HepG2 (cell line): ENCODE measurements at regions not wholly inside any gene's neighbourhood (a gene's known extent, or its start where the extent isn't known, plus 50 kb on each side); places are given as distances from the start of the nearest gene placed in this dataset.

Experiments
- ATAC-seq: fragments of 200-7000 bp; cut with Tn5 transposase; 3 replicates; pipeline ENCODE4 v1.9.1; 2020; ENCODE audit warnings: mild to moderate bottlenecking, moderate library complexity
- BruUV-seq: library from RNA; stranded (reverse); fragments of 400-500 nt; replicated peaks from 2 replicates; lab custom pipeline; 2021; lab: Mats Ljungman, UMichigan
- CTCF ChIA-PET: fragments of 300-600 bp; formaldehyde crosslinking; extraction: SDS; loops from one replicate; lab custom pipeline; 2021; ENCODE audit warnings: low total read pairs, inconsistent platforms, low intra/inter-chr PET ratio; lab: Yijun Ruan, JAX
- POLR2A ChIA-PET: fragments of 350-600 bp; sonication (Branson Sonifier 250); formaldehyde crosslinking; loops from one replicate; lab custom pipeline; 2020; ENCODE audit warnings: antibody characterized with exemption, inconsistent platforms; lab: Yijun Ruan, JAX
- DNase-seq: peaks from one replicate; pipeline ENCODE4 v3.0.0-alpha.2; 2015; ENCODE audit warnings: low spot score
- FAIRE-seq: peaks from 3 replicates; lab custom pipeline; 2011; peaks lifted over from hg19 to GRCh38; lab: Jason Lieb, UNC
- H2AFZ ChIP-seq: one replicate; pipeline ENCODE4 v1.6.1; 2011; ENCODE audit warnings: low read length, inconsistent platforms
- H3K27ac ChIP-seq: fragments of 300-600 bp; 3 replicates; pipeline ENCODE4 v1.8.0; 2011; ENCODE audit warnings: mixed run types, mild to moderate bottlenecking, mixed read lengths, low read length, inconsistent platforms; ENCODE audit not compliant: insufficient read depth; ENCODE audit errors: extremely low read length
- H3K27me3 ChIP-seq, 2 experiments: fragments of 200-600 bp in 1 of 2; 2 replicates in 1 of 2; 3 replicates in 1 of 2; pipeline versions ENCODE4 v1.6.0 to v1.8.0; 2011; ENCODE audit warnings: low read length in 2 of 2, mild to moderate bottlenecking in 2 of 2, moderate library complexity in 2 of 2, inconsistent platforms in 1 of 2; ENCODE audit not compliant: insufficient read depth in 2 of 2, control insufficient read depth in 1 of 2
- H3K36me3 ChIP-seq, 2 experiments: fragments of 200-600 bp in 1 of 2; replicated peaks in 1 of 2; 2 replicates in 1 of 2; 3 replicates in 1 of 2; pipeline versions ENCODE4 v1.5.1 to v1.8.0; 2011; ENCODE audit warnings: low read length in 2 of 2, inconsistent platforms in 1 of 2; ENCODE audit not compliant: insufficient read depth in 2 of 2, control insufficient read depth in 1 of 2
- H3K4me1 ChIP-seq: 2 replicates; pipeline ENCODE4 v1.5.1; 2012; ENCODE audit warnings: low read length, inconsistent platforms; ENCODE audit not compliant: insufficient read depth
- H3K4me2 ChIP-seq: 2 replicates; pipeline ENCODE4 v1.6.0; 2011; ENCODE audit warnings: low read depth, low read length, inconsistent platforms
- H3K4me3 ChIP-seq, 3 experiments: fragments of 200-600 bp in 1 of 3; sonication (generic), shearing (Covaris generic) in 1 of 3; replicated peaks in 1 of 3; 2 replicates each; pipeline ENCODE4 v1.5.1; 2011 to 2016; ENCODE audit warnings: low read length in 3 of 3, inconsistent platforms in 2 of 3, low read depth in 2 of 3, mild to moderate bottlenecking in 2 of 3, control low read depth in 1 of 3, mixed read lengths in 1 of 3; ENCODE audit not compliant: insufficient read depth in 1 of 3
- H3K79me2 ChIP-seq: one replicate; pipeline ENCODE4 v1.6.1; 2011; ENCODE audit warnings: low read length, inconsistent platforms; ENCODE audit not compliant: insufficient read depth
- H3K9ac ChIP-seq: 2 replicates; pipeline ENCODE4 v1.6.0; 2011; ENCODE audit warnings: mild to moderate bottlenecking, low read depth, low read length, inconsistent platforms; ENCODE audit not compliant: insufficient read depth
- H3K9me3 ChIP-seq: 2 replicates; pipeline ENCODE4 v1.5.1; 2012; ENCODE audit warnings: mild to moderate bottlenecking, low read length
- H4K20me1 ChIP-seq: 2 replicates; pipeline ENCODE4 v1.6.0; 2011; ENCODE audit warnings: inconsistent platforms, mild to moderate bottlenecking, low read length, moderate library complexity; ENCODE audit not compliant: insufficient read depth
- ADNP ChIP-seq: sonication (generic); formaldehyde crosslinking; IDR thresholded peaks from 2 replicates; pipeline ENCODE4 v1.4.0; 2020; ENCODE audit warnings: missing genetic modification reagents
- HIVEP1 ChIP-seq: sonication (generic); formaldehyde crosslinking; IDR thresholded peaks from 2 replicates; pipeline ENCODE4 v1.4.0; 2020; ENCODE audit warnings: mild to moderate bottlenecking, missing genetic modification reagents
- HNRNPLL ChIP-seq: fragments of 200-400 bp; formaldehyde crosslinking; IDR thresholded peaks from 2 replicates; pipeline ENCODE4 v1.6.1; 2017; ENCODE audit warnings: mild to moderate bottlenecking, low read depth, low read length; ENCODE audit not compliant: poor library complexity, severe bottlenecking
- JDP2 ChIP-seq: sonication (generic); formaldehyde crosslinking; IDR thresholded peaks from 2 replicates; pipeline ENCODE4 v1.8.1; 2022; ENCODE audit warnings: missing genetic modification reagents, borderline replicate concordance
- LCORL ChIP-seq, 2 experiments: fragments of 450-650 bp in 1 of 2; sonication (generic) in 1 of 2; formaldehyde crosslinking in 1 of 2; IDR thresholded peaks; 2 replicates each; pipeline versions ENCODE4 v1.5.0 to v1.6.1; 2017 to 2020; ENCODE audit warnings: antibody characterized with exemption in 1 of 2, missing genetic modification reagents in 1 of 2
- NFATC3 ChIP-seq: sonication (generic); formaldehyde crosslinking; IDR thresholded peaks from 2 replicates; pipeline ENCODE4 v1.5.1; 2020; ENCODE audit warnings: mild to moderate bottlenecking, missing genetic modification reagents
- ONECUT2 ChIP-seq: sonication (generic); formaldehyde crosslinking; IDR thresholded peaks from 2 replicates; pipeline ENCODE4 v1.4.0; 2020; ENCODE audit warnings: missing genetic modification reagents
- PAX8 ChIP-seq: sonication (generic); formaldehyde crosslinking; IDR thresholded peaks from 2 replicates; pipeline ENCODE4 v1.8.0; 2022; ENCODE audit warnings: mild to moderate bottlenecking, missing genetic modification reagents, borderline replicate concordance
- RBAK ChIP-seq: sonication (generic); formaldehyde crosslinking; IDR thresholded peaks from 2 replicates; pipeline ENCODE4 v1.5.1; 2020; ENCODE audit warnings: mild to moderate bottlenecking, missing genetic modification reagents
- SOX13 ChIP-seq, 3 experiments: fragments of 450-650 bp in 1 of 3; sonication (generic) in 1 of 3; formaldehyde crosslinking in 1 of 3; IDR thresholded peaks in 2 of 3; conservative IDR thresholded peaks in 1 of 3; 2 replicates each; pipeline versions ENCODE4 v1.5.0 to v1.6.1; 2016 to 2020; ENCODE audit warnings: antibody characterized with exemption in 1 of 3, mild to moderate bottlenecking in 1 of 3, missing compliant biosample characterization in 1 of 3, missing genetic modification reagents in 1 of 3, moderate library complexity in 1 of 3
- TEAD3 ChIP-seq: optimal IDR thresholded peaks from 2 replicates; pipeline ENCODE3; 2016; ENCODE audit warnings: borderline replicate concordance
- ZNF264 ChIP-seq: sonication (generic); formaldehyde crosslinking; IDR thresholded peaks from 2 replicates; pipeline ENCODE4 v1.4.0; 2020; ENCODE audit warnings: missing genetic modification reagents
- ZNF543 ChIP-seq: sonication (generic); formaldehyde crosslinking; IDR thresholded peaks from 2 replicates; pipeline ENCODE4 v1.4.0; 2020; ENCODE audit warnings: mild to moderate bottlenecking, missing genetic modification reagents
- ZNF558 ChIP-seq: sonication (generic); formaldehyde crosslinking; IDR thresholded peaks from 2 replicates; pipeline ENCODE4 v1.9.0; 2022; ENCODE audit warnings: mild to moderate bottlenecking, missing genetic modification reagents, borderline replicate concordance
- WGBS: methylation state at CpG from one replicate; pipeline ENCODE4 v1.1.6; 2017; ENCODE audit warnings: low lambda C conversion rate; 5-methylcytosine and 5-hydroxymethylcytosine counted together
- in situ Hi-C: cut with HindIII; loops from 2 replicates; pipeline ENCODE4 v1.10.0; 2017; ENCODE audit warnings: low pct_unique_long_range_greater_than_20kb; ENCODE audit not compliant: extremely low pct_ligation_motif_present
- intact Hi-C: fragments of 100-400 bp; cut with micrococcal nuclease; formaldehyde crosslinking; loops from one replicate; pipeline ENCODE4 v1.10.0; 2022; ENCODE audit not compliant: unreplicated experiment
- TF ChIP-seq, protein P1 (sequence below): fragments of 450-650 bp; IDR thresholded peaks from 2 replicates; pipeline ENCODE4 v1.6.1; 2017
- TF ChIP-seq, protein P2 (sequence below): IDR thresholded peaks from 2 replicates; pipeline ENCODE4 v1.6.1; 2018; ENCODE audit warnings: missing genetic modification reagents, mild to moderate bottlenecking, missing compliant biosample characterization
- TF ChIP-seq, protein P3 (sequence below): sonication (generic); formaldehyde crosslinking; IDR thresholded peaks from 2 replicates; pipeline ENCODE4 v1.4.0; 2020; ENCODE audit warnings: mild to moderate bottlenecking, missing genetic modification reagents

DNA sequence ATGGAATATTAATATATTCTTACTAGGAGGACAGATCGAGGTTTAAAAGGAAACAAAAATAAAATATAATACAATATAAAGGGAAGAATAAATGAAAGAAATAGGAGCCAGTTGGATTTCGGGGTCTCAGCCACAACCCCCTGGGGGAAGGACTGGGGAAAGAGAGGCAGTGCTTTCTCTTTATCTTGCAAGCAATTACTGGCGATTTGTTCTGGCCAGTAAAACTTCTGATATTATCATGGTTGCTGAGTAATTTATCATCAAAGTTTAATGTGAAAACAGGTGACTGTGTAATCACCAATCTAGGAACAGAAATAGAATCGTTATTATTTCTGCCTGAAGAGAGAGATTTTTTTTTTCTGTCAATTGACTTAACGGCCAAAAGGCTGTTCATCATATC lies 917.7 kb upstream of the CELF4 start:
- Histone ChIP-seq H4K20me1 (no peaks in the 10 kb centered on the region), H2AFZ (no peak overlapping the region), H3K36me3 (no peaks in the 10 kb centered on the region), H3K9me3 (peaks cover 10% of the 10 kb centered on the region; the same call in 1 of the 2 replicates), H3K79me2 (no peaks in the 10 kb centered on the region), H3K9ac (no peak overlapping the region)
- no peak for FAIRE-seq
- ChIA-PET POLR2A (no interaction called here), CTCF (no interaction called here)
- under 1% methylated on average over 5 of the region's 5 CpGs for WGBS
- in situ Hi-C loops, result no loop called here
- BruUV-seq, result no TSS peak
- no peak for TF ChIP-seq RBAK (CRISPR knock-in tag)
- TF ChIP-seq LCORL (IDR thresholded peaks at IDR 0.05), result no peak
- no peak for TF ChIP-seq LCORL (CRISPR knock-in tag; IDR thresholded peaks at IDR 0.05)
- TF ChIP-seq NFATC3 (CRISPR knock-in tag), result no peak
- no peak for TF ChIP-seq ZNF543
- no peak for TF ChIP-seq SOX13 (IDR thresholded peaks at IDR 0.05)
- no peak for TF ChIP-seq SOX13 (CRISPR knock-in tag; conservative IDR thresholded peaks at IDR 0.05 in 1 of 2, IDR thresholded peaks at IDR 0.05 in 1 of 2)
- TF ChIP-seq ONECUT2 (CRISPR knock-in tag), result no peak
- TF ChIP-seq JDP2 (CRISPR knock-in tag), result no peak
- TF ChIP-seq, protein P1, sequence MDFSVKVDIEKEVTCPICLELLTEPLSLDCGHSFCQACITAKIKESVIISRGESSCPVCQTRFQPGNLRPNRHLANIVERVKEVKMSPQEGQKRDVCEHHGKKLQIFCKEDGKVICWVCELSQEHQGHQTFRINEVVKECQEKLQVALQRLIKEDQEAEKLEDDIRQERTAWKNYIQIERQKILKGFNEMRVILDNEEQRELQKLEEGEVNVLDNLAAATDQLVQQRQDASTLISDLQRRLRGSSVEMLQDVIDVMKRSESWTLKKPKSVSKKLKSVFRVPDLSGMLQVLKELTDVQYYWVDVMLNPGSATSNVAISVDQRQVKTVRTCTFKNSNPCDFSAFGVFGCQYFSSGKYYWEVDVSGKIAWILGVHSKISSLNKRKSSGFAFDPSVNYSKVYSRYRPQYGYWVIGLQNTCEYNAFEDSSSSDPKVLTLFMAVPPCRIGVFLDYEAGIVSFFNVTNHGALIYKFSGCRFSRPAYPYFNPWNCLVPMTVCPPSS, result no peak
- no peak for TF ChIP-seq PAX8
- TF ChIP-seq ZNF558 (CRISPR knock-in tag), result no peak
- TF ChIP-seq ZNF264 (CRISPR knock-in tag), result no peak
- no peak for TF ChIP-seq ADNP (CRISPR knock-in tag)
- TF ChIP-seq, protein P2, sequence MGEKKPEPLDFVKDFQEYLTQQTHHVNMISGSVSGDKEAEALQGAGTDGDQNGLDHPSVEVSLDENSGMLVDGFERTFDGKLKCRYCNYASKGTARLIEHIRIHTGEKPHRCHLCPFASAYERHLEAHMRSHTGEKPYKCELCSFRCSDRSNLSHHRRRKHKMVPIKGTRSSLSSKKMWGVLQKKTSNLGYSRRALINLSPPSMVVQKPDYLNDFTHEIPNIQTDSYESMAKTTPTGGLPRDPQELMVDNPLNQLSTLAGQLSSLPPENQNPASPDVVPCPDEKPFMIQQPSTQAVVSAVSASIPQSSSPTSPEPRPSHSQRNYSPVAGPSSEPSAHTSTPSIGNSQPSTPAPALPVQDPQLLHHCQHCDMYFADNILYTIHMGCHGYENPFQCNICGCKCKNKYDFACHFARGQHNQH (CRISPR knock-in tag), result no peak
- no peak for TF ChIP-seq HIVEP1 (CRISPR knock-in tag)
- TF ChIP-seq TEAD3, result no peak
- TF ChIP-seq HNRNPLL, result no peak
- TF ChIP-seq, protein P3, sequence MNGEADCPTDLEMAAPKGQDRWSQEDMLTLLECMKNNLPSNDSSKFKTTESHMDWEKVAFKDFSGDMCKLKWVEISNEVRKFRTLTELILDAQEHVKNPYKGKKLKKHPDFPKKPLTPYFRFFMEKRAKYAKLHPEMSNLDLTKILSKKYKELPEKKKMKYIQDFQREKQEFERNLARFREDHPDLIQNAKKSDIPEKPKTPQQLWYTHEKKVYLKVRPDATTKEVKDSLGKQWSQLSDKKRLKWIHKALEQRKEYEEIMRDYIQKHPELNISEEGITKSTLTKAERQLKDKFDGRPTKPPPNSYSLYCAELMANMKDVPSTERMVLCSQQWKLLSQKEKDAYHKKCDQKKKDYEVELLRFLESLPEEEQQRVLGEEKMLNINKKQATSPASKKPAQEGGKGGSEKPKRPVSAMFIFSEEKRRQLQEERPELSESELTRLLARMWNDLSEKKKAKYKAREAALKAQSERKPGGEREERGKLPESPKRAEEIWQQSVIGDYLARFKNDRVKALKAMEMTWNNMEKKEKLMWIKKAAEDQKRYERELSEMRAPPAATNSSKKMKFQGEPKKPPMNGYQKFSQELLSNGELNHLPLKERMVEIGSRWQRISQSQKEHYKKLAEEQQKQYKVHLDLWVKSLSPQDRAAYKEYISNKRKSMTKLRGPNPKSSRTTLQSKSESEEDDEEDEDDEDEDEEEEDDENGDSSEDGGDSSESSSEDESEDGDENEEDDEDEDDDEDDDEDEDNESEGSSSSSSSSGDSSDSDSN (CRISPR knock-in tag), result no peak
- TF ChIP-seq, all 625 proteins: peak for 0
- Histone ChIP-seq H3K4me1 (no peaks in the 10 kb centered on the region), H3K27me3 (no peaks in the 10 kb centered on the region), H3K4me2 (no peak overlapping the region), H3K4me3 (no peak overlapping the region), H3K27ac (no peak overlapping the region)
- intact Hi-C loops, result no loop called here
- ATAC-seq (no peak), DNase-seq (no peak)
